ENCODE measurements at regions not wholly inside any gene's neighbourhood (a gene's known extent, or its start where the extent isn't known, plus 50 kb on each side); places are given as distances from the start of the nearest gene placed in this dataset.

- Histone ChIP-seq H3K9ac (ENCODE audit: control insufficient read depth, extremely low read depth, insufficient read depth, low read length) (no peak overlapping the region), H3K9me3 (ENCODE audit: control insufficient read depth, low read depth, low read length) (no peaks in the 10 kb centered on the region), H3K4me2 (ENCODE audit: control insufficient read depth, extremely low read depth, insufficient read depth, low read depth, low read length) (no peak overlapping the region), H3K4me1 (ENCODE audit: control insufficient read depth, extremely low read depth, insufficient read depth, low read length) (no peaks in the 10 kb centered on the region), H3K27me3 (ENCODE audit: control insufficient read depth, extremely low read depth, insufficient read depth, low read length) (no peaks in the 10 kb centered on the region), H2AFZ (ENCODE audit: control insufficient read depth, low read length) (no peak overlapping the region), H3K27ac (ENCODE audit: control insufficient read depth, insufficient read depth, low read length) (no peak overlapping the region), H4K20me1 (ENCODE audit: control insufficient read depth, extremely low read depth, insufficient read depth, low read length) (no peaks in the 10 kb centered on the region), H3K36me3 (ENCODE audit: control insufficient read depth in 2 of 2, extremely low read depth in 1 of 2, insufficient read depth in 2 of 2, low read length in 2 of 2) (no peaks in the 10 kb centered on the region), H3K4me3 (ENCODE audit: control insufficient read depth in 2 of 3, extremely low read depth in 1 of 3, insufficient read depth in 2 of 3, low read depth in 1 of 3, low read length in 3 of 3) (no peak overlapping the region), H3K9me1 (ENCODE audit: control insufficient read depth, extremely low read depth, insufficient read depth, low read length) (no peaks in the 10 kb centered on the region), H3K79me2 (ENCODE audit: control insufficient read depth, insufficient read depth, low read length) (no peaks in the 10 kb centered on the region)
- no peak for FAIRE-seq
- no peak for TF ChIP-seq EZH2 (IDR thresholded peaks at IDR 0.05; ENCODE audit: low read length)
- TF ChIP-seq, protein P1, sequence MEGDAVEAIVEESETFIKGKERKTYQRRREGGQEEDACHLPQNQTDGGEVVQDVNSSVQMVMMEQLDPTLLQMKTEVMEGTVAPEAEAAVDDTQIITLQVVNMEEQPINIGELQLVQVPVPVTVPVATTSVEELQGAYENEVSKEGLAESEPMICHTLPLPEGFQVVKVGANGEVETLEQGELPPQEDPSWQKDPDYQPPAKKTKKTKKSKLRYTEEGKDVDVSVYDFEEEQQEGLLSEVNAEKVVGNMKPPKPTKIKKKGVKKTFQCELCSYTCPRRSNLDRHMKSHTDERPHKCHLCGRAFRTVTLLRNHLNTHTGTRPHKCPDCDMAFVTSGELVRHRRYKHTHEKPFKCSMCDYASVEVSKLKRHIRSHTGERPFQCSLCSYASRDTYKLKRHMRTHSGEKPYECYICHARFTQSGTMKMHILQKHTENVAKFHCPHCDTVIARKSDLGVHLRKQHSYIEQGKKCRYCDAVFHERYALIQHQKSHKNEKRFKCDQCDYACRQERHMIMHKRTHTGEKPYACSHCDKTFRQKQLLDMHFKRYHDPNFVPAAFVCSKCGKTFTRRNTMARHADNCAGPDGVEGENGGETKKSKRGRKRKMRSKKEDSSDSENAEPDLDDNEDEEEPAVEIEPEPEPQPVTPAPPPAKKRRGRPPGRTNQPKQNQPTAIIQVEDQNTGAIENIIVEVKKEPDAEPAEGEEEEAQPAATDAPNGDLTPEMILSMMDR (optimal IDR thresholded peaks at IDR 0.05 in 1 of 3, IDR thresholded peaks at IDR 0.05 in 1 of 3, conservative IDR thresholded peaks at IDR 0.05 in 1 of 3; ENCODE audit: extremely low read depth in 1 of 3, insufficient read depth in 2 of 3, low read length in 3 of 3) = no peak
- dilution Hi-C loops (cut with MboI; ENCODE audit: extremely low pct_ligation_motif_present, low sequenced_read_pairs) = no loop called here
- DNase-seq (ENCODE audit: low read depth, low spot score) = no peak
Observed at GRCh38 chr15:29465816-29466215, 196.2 kb upstream of the NSMCE3 start.

- Histone ChIP-seq H3K4me3 (ENCODE audit: control insufficient read depth in 2 of 3, extremely low read depth in 1 of 3, insufficient read depth in 2 of 3, low read depth in 1 of 3, low read length in 3 of 3) (no peak overlapping the region), H3K4me1 (ENCODE audit: control insufficient read depth, extremely low read depth, insufficient read depth, low read length) (no peaks in the 10 kb centered on the region), H3K4me2 (ENCODE audit: control insufficient read depth, extremely low read depth, insufficient read depth, low read depth, low read length) (no peak overlapping the region), H4K20me1 (ENCODE audit: control insufficient read depth, extremely low read depth, insufficient read depth, low read length) (no peaks in the 10 kb centered on the region), H3K9me3 (ENCODE audit: control insufficient read depth, low read depth, low read length) (no peaks in the 10 kb centered on the region), H3K9ac (ENCODE audit: control insufficient read depth, extremely low read depth, insufficient read depth, low read length) (no peak overlapping the region), H2AFZ (ENCODE audit: control insufficient read depth, low read length) (no peak overlapping the region), H3K9me1 (ENCODE audit: control insufficient read depth, extremely low read depth, insufficient read depth, low read length) (no peaks in the 10 kb centered on the region), H3K27ac (ENCODE audit: control insufficient read depth, insufficient read depth, low read length) (no peak overlapping the region), H3K36me3 (ENCODE audit: control insufficient read depth in 2 of 2, extremely low read depth in 1 of 2, insufficient read depth in 2 of 2, low read length in 2 of 2) (no peaks in the 10 kb centered on the region), H3K79me2 (ENCODE audit: control insufficient read depth, insufficient read depth, low read length) (no peaks in the 10 kb centered on the region), H3K27me3 (ENCODE audit: control insufficient read depth, extremely low read depth, insufficient read depth, low read length) (no peaks in the 10 kb centered on the region)
- TF ChIP-seq, protein P1 (optimal IDR thresholded peaks at IDR 0.05 in 1 of 3, IDR thresholded peaks at IDR 0.05 in 1 of 3, conservative IDR thresholded peaks at IDR 0.05 in 1 of 3; ENCODE audit: extremely low read depth in 1 of 3, insufficient read depth in 2 of 3, low read length in 3 of 3) = no peak
- no peak for TF ChIP-seq EZH2 (IDR thresholded peaks at IDR 0.05; ENCODE audit: low read length)
- no peak for FAIRE-seq
- dilution Hi-C loops (cut with MboI; ENCODE audit: extremely low pct_ligation_motif_present, low sequenced_read_pairs) = no loop called here
- DNase-seq (ENCODE audit: low read depth, low spot score) = no peak
Observed at GRCh38 chr15:29465196-29465595, 195.6 kb upstream of the NSMCE3 start.
